H1 (cell line): ENCODE measurements at regions not wholly inside any gene's neighbourhood (a gene's known extent, or its start where the extent isn't known, plus 50 kb on each side); places are given as distances from the start of the nearest gene placed in this dataset.
"Not testable (repeated sequence)": the region's sequence is repeated elsewhere in the genome, so short reads cannot be mapped to it uniquely, and the experiment has no call there.

Experiments
- EZH2 ChIP-seq: fragments of 200-600 bp; sonication (generic); IDR thresholded peaks from 2 replicates; pipeline ENCODE4 v1.7.1; 2012; ENCODE audit warnings: low read depth, mild to moderate bottlenecking, moderate library complexity, low read length, inconsistent platforms; ENCODE audit not compliant: severe bottlenecking
- GABPA ChIP-seq: IDR thresholded peaks from 2 replicates; pipeline ENCODE4 v1.6.1; 2011; ENCODE audit warnings: mild to moderate bottlenecking, low read length, moderate library complexity, borderline replicate concordance; ENCODE audit not compliant: insufficient read depth
- TF ChIP-seq, protein P1 (sequence below): IDR thresholded peaks from 2 replicates; pipeline ENCODE4 v1.6.1; 2011; ENCODE audit warnings: low read length, improper control_type of control experiment
- TF ChIP-seq, protein P2 (sequence below), 3 experiments: IDR thresholded peaks; 1 replicate in 2 of 3; 2 replicates in 1 of 3; pipeline versions ENCODE4 v1.5.1 to v1.6.1; 2011; ENCODE audit warnings: low read length in 3 of 3, mild to moderate bottlenecking in 3 of 3, inconsistent platforms in 2 of 3, low read depth in 1 of 3, moderate library complexity in 1 of 3; ENCODE audit not compliant: insufficient read depth in 1 of 3; ENCODE audit errors: control extremely low read depth in 1 of 3

GRCh38 chr2:22984152-22984551, 400.8 kb upstream of the KLHL29 start:
- TF ChIP-seq, protein P1, sequence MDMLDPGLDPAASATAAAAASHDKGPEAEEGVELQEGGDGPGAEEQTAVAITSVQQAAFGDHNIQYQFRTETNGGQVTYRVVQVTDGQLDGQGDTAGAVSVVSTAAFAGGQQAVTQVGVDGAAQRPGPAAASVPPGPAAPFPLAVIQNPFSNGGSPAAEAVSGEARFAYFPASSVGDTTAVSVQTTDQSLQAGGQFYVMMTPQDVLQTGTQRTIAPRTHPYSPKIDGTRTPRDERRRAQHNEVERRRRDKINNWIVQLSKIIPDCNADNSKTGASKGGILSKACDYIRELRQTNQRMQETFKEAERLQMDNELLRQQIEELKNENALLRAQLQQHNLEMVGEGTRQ: not testable (repeated sequence)
- not testable (repeated sequence) for TF ChIP-seq EZH2, GABPA
- TF ChIP-seq, protein P2, sequence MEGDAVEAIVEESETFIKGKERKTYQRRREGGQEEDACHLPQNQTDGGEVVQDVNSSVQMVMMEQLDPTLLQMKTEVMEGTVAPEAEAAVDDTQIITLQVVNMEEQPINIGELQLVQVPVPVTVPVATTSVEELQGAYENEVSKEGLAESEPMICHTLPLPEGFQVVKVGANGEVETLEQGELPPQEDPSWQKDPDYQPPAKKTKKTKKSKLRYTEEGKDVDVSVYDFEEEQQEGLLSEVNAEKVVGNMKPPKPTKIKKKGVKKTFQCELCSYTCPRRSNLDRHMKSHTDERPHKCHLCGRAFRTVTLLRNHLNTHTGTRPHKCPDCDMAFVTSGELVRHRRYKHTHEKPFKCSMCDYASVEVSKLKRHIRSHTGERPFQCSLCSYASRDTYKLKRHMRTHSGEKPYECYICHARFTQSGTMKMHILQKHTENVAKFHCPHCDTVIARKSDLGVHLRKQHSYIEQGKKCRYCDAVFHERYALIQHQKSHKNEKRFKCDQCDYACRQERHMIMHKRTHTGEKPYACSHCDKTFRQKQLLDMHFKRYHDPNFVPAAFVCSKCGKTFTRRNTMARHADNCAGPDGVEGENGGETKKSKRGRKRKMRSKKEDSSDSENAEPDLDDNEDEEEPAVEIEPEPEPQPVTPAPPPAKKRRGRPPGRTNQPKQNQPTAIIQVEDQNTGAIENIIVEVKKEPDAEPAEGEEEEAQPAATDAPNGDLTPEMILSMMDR (IDR thresholded peaks at IDR 0.05; ENCODE audit: control extremely low read depth in 1 of 3, insufficient read depth in 1 of 3, low read depth in 1 of 3, low read length in 3 of 3): not testable (repeated sequence)
